Lower lobe of right lung (tissue), 2 donors: ENCODE measurements at regions not wholly inside any gene's neighbourhood (a gene's known extent, or its start where the extent isn't known, plus 50 kb on each side); places are given as distances from the start of the nearest gene placed in this dataset.
"Not testable (repeated sequence)": the region's sequence is repeated elsewhere in the genome, so short reads cannot be mapped to it uniquely, and the experiment has no call there.

Experiments
- ATAC-seq, 2 donors: fragments of 200-7000 bp; cut with Tn5 transposase; one replicate each; pipeline ENCODE4 v1.9.1; 2020 to 2022; ENCODE audit warnings: mild to moderate bottlenecking in 2 of 2, moderate library complexity in 2 of 2
- DNase-seq: peaks from one replicate; pipeline ENCODE4 v3.0.0-alpha.2; 2020
- H3K27ac ChIP-seq: fragments of 200-600 bp; one replicate; pipeline ENCODE4 v1.8.0; 2022
- H3K27me3 ChIP-seq: fragments of 200-600 bp; one replicate; pipeline ENCODE4 v1.8.0; 2022; ENCODE audit warnings: low read depth
- H3K36me3 ChIP-seq: fragments of 200-600 bp; one replicate; pipeline ENCODE4 v1.8.0; 2022; ENCODE audit warnings: mild to moderate bottlenecking
- H3K4me1 ChIP-seq: fragments of 200-600 bp; one replicate; pipeline ENCODE4 v1.8.0; 2022
- H3K4me3 ChIP-seq: fragments of 200-600 bp; one replicate; pipeline ENCODE4 v1.8.0; 2022; ENCODE audit warnings: mild to moderate bottlenecking
- H3K9me3 ChIP-seq: fragments of 200-600 bp; one replicate; pipeline ENCODE4 v1.8.0; 2022
- CTCF ChIP-seq: fragments of 200-600 bp; IDR thresholded peaks from one replicate; pipeline ENCODE4 v1.8.0; 2022; ENCODE audit warnings: antibody characterized with exemption, mild to moderate bottlenecking
- intact Hi-C: fragments of 100-400 bp; cut with DNase I; formaldehyde crosslinking; loops from one replicate; pipeline ENCODE4 v1.11.0; 2022
- donor health status: DM: no; HTN: yes; CAD: no; lungs with severe emphysema.

GRCh38 chr5:66438696-66439095 is 157.5 kb upstream of the MAST4 start:
- no peaks in the 10 kb centered on the region for H3K27me3 ChIP-seq
- ATAC-seq = no peak
- H3K4me3 ChIP-seq = no peak overlapping the region
- DNase-seq = no peak
- H3K9me3 ChIP-seq = no peaks in the 10 kb centered on the region
- no peak overlapping the region for H3K27ac ChIP-seq
- no peaks in the 10 kb centered on the region for H3K4me1 ChIP-seq
- intact Hi-C loops = no loop called here
- no peak for TF ChIP-seq CTCF
- no peaks in the 10 kb centered on the region for H3K36me3 ChIP-seq

- no peak for TF ChIP-seq CTCF
- H3K4me3 ChIP-seq = no peak overlapping the region
- H3K4me1 ChIP-seq = no peaks in the 10 kb centered on the region
- DNase-seq (no peak), ATAC-seq (peak; percentile 23 to 71)
- H3K27me3 ChIP-seq = no peaks in the 10 kb centered on the region
- no peaks in the 10 kb centered on the region for H3K9me3 ChIP-seq
- H3K36me3 ChIP-seq = no peaks in the 10 kb centered on the region
- intact Hi-C loops = no loop called here
- no peak overlapping the region for H3K27ac ChIP-seq
Measured at GRCh38 chr5:66440202-66440680, 156.0 kb upstream of the MAST4 start.

- intact Hi-C loops = no loop called here
- no peaks in the 10 kb centered on the region for H3K9me3 ChIP-seq
- DNase-seq (no peak), ATAC-seq (no peak)
- H3K4me1 ChIP-seq = no peaks in the 10 kb centered on the region
- H3K27me3 ChIP-seq = no peaks in the 10 kb centered on the region
- no peak for TF ChIP-seq CTCF
- no peaks in the 10 kb centered on the region for H3K36me3 ChIP-seq
- H3K27ac ChIP-seq = no peak overlapping the region
- H3K4me3 ChIP-seq = no peak overlapping the region
Measured at GRCh38 chr5:66441351-66441750, 154.8 kb upstream of the MAST4 start.

GRCh38 chr5:66442951-66443445 is 153.2 kb upstream of the MAST4 start:
- intact Hi-C loops = no loop called here
- Histone ChIP-seq H3K36me3 (no peaks in the 10 kb centered on the region), H3K4me3 (no peak overlapping the region), H3K27ac (no peak overlapping the region), H3K4me1 (no peaks in the 10 kb centered on the region), H3K27me3 (no peaks in the 10 kb centered on the region), H3K9me3 (no peaks in the 10 kb centered on the region)
- no peak for TF ChIP-seq CTCF
- DNase-seq (no peak), ATAC-seq (peak; percentile 24 to 65)

GRCh38 chr5:66443462-66444130 is 152.6 kb upstream of the MAST4 start:
- H3K27ac ChIP-seq = no peak overlapping the region
- intact Hi-C loops = no loop called here

GRCh38 chr5:66448070-66448469 is 148.1 kb upstream of the MAST4 start:
- ATAC-seq, DNase-seq, H3K27ac ChIP-seq, H3K4me1 ChIP-seq, intact Hi-C loops, H3K27me3 ChIP-seq, H3K4me3 ChIP-seq, H3K36me3 ChIP-seq, H3K9me3 ChIP-seq: not testable (repeated sequence)

More at GRCh38 chr5:66443462-66444130, 152.6 kb upstream of the MAST4 start:
- Histone ChIP-seq H3K36me3 (no peaks in the 10 kb centered on the region), H3K4me3 (no peak overlapping the region), H3K4me1 (no peaks in the 10 kb centered on the region), H3K9me3 (no peaks in the 10 kb centered on the region), H3K27me3 (no peaks in the 10 kb centered on the region)
- no peak for ATAC-seq
- DNase-seq = no peak
- no peak for TF ChIP-seq CTCF
